ELR (cell line): ENCODE measurements at regions not wholly inside any gene's neighbourhood (a gene's known extent, or its start where the extent isn't known, plus 50 kb on each side); places are given as distances from the start of the nearest gene placed in this dataset.
"Not testable (repeated sequence)": the region's sequence is repeated elsewhere in the genome, so short reads cannot be mapped to it uniquely, and the experiment has no call there.

Source experiments
- DNase-seq: peaks from one replicate; pipeline ENCODE4 v3.0.0-alpha.2; 2015; ENCODE audit warnings: low read depth

DNA sequence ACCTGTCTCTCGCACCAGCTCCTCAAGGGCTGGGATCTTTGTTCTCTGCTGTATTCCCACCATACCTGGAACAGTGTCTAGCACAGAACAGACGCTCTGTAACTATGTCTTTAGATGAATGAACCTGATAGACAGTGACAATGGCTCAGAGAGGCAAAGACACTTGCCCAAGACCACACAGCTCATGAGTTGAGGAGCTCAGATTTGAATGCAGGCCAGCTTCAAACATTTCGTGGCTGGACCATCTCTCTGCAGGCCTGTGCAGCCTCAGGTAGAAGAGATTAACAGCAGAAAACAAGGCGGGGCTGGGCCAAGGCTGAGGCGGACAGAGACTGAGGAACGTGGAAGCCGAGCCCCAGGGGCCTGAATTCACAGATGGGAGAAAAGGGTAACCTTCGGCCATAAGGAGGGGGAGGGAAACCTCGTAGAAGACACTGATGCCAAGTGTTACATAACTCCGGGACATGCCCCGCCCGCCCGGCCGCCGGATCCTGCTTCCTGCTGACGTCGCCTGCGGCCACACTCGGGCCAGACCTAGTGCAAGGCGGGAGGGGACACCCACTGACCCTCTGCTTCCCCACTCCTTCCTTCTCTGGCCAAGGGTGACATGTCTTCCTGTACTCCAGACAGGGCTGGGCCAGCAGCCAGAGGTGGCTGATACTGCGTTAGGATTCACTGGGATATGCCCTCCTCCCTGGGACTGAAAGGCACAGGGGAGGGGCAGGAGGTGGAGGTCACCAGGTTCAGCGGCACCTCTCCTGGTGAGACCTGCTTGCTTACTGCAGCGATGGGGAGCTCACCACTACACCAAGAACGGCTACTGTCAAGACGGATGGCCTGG lies 86.8 kb downstream of the RFLNA start:
- DNase-seq = peak; percentile 85

DNA sequence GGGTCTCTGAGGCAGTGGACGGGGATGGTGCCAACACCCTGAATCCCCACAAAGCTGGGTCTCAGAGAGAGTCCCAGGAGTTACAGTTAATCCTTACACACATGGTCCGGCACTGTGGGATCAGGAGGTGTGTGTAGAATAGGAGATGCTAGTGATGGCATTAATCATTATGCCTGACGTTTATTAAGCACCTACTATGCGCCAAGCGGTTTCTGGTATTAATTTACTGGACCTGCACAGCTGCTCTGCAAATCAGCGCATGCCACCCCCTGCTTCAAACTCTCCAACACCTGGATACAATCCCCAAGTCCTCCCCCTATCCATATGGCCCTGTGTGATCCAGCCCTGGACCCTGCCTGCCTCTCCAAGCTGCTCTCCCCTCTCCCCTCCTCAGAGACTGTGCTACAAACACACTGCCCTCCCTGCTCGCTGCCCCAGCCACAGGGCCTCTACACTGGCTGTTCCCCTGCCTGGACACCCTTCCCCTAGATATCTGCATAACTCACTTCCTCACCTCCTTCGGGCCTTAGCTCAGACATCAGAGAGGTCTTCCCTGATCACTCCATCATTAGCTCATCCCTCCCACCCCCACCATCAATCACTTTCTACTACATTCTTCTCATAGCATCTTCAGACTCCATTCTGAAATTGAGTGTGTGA lies 86.0 kb downstream of the RFLNA start:
- DNase-seq = peak; percentile 46

GRCh38 chr12:124379938-124380754 lies 85.3 kb downstream of the RFLNA start:
- peak; percentile 94 for DNase-seq

- no peak for DNase-seq
Measured at GRCh38 chr12:124379379-124379937, 84.6 kb downstream of the RFLNA start.

GRCh38 chr12:124378926-124379325 lies 84.0 kb downstream of the RFLNA start:
- DNase-seq = no peak

DNA sequence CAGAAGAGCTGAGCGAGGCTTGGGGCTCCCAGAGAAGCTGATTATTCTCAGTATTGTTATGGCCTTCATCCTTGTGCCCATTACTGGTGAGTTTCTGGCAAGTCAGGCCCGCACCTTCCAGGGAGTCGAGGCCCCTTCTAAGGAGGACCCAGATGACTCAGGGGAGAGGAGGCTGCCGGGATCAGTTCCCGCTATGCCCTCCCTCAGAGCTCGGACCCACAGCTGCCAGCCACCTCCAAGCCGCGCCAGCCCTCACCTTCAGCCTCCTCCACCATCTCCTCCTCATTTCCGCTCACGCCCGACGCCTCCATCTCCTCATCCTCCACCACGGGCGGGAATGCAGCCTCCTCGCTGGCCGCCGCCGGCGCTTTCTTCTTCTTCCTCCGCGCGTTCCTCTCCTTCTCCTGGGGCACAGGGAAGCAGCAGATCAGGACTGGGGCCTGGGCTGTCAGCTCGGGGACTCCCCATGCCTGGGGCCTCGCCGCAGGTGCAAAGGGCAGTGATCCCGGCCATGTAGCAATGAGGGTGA lies 83.2 kb downstream of the RFLNA start:
- no peak for DNase-seq

DNA sequence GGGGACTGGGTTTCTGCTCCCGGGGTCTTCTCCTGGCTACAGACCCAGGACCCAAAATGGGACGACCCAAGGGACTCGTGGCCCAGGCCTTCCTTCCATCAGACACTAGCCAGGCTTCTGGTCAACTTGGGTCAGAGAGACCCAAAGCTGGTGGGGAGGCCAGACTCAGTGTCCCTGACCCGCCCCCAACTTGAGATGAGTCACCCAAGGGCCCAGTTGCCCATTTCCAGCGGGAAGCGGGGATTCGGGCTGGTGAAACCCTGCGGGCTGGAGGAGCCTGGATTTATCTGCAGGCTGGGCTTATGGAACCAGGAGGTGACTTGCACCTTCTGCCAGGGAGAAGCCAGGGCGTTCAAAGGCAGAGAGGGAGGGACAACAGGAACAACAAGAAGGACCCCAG lies 81.5 kb downstream of the RFLNA start:
- no peak for DNase-seq

DNA sequence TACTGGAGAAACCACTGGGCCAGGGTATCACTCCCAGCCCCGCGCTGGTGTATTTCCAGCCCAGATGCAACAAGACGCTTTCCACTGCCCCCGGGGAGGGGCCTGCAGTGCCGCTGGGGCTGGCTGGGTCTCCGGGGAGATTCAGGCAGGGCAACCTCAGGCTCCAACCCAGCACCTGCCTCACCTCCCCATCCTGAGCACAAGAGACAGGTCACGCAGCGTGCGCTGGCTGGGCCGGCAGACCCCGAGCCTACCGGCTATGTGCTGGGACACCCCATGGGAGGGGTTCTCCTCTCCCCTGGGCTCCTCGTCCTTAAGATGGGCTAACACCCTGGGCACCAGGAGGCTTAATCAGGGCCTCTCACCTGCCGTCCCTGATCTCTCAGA lies 80.9 kb downstream of the RFLNA start:
- DNase-seq = no peak

DNA sequence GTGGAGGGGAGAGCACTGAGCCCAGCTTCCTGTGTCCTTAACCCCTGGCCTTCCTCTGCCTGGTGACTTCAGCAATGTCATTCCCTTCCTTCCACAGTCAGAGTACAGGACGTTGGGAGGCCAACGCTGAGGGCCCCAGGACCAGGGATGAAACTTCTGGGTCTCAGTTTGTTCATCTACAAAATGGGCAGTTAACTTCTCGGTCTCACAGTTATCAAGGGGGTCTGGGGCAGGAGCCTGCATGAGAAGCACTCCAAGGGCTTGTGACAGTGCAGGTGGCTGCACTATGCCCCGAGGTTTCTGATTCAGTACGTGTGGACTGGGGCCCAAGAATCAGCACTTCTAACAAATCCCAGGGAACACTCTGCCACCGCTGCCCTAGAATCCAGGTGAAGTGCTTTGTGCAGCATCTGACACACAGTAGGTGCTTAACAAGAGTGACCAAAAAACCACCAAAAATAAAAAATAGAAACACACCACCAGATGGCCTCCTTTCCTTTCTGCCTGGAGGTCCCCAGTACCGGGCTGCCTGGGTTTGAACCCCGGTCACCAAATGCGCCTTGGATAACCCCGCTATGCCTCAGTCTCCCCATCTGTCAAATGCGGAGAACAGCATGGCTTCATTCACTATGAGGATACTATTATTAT lies 80.4 kb downstream of the RFLNA start:
- no peak for DNase-seq

DNA sequence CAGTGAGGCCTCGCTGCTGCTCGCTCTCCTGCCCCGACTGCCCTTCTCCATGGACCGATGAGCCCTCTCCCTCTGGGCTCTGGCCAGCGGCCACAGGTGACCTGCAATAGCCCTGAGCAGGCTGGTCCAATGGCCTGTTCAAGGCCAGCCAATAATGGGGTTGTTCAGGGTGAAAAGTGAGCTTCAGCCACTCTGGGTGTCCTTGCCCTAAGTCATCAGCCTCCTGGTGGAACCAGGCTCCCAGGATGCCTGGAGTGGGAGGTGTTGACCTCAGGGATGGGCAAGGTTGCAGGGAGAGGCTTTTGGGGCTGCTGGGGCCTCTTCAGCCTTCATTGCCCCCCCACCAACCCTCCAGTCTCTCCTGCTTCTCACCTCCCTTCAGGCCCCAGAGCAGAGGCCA lies 79.7 kb downstream of the RFLNA start:
- no peak for DNase-seq

GRCh38 chr12:124374147-124374546 lies 79.3 kb downstream of the RFLNA start:
- no peak for DNase-seq

- not testable (repeated sequence) for DNase-seq
Measured at GRCh38 chr12:124373701-124374100, 78.8 kb downstream of the RFLNA start.

DNA sequence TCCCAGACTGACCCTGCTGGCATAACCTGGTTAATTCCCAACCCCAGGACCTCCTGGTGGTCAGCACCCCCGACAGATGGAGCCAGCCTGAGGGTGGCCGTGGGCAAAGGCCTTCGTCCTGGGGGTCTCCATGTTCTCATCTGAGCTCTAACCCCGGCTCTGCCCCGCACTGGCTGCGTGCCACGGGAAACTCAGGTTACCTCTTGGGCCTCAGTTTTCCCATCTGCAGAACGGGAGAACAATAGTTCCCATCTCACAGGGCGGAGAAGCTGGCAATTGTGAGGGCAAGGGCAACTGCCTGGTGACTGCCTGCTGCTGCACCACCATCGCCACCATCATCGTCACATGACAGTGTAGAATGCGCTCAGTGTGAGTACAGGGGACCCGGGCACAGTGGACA lies 77.9 kb downstream of the RFLNA start:
- DNase-seq = no peak

GRCh38 chr12:124371970-124372555 lies 77.2 kb downstream of the RFLNA start:
- DNase-seq = no peak

DNA sequence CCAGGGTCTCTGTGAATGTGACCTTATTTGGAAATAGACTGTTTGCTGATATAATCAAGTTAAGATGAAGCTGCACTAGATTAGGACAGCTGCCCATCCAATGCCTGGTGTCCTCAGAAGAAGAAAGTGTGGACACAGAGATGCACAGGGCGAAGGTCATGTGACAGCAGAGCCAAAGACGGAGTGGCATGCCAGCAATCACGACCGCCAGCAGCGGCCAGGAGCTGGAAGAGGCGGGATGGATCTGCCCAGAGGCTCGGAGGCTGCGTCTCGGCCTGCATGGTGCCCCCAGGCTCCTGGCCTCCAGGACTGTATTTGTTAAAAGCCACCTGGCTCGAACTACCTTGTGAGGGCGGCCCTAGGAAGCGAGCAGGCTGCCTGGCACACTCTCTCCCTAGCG lies 76.5 kb downstream of the RFLNA start:
- DNase-seq = no peak

DNA sequence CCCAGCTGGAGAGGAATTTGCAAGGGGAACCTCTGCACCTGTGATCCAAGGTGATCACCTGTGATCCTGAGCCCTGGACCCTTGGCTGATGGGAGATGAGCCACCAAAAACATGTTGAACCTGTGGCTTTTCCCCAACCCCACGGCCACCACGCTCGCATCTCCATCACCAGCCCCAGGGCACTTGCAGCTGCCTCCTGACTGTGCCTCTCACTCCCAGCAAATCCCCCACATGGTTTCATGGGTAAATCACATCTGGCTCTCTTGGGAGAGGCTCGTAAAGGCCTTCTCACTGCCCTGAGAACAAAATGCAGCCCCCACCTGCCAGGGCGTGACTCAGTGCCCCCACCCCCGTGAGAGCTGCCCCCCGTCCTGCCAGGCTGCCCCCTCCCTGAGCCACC lies 76.0 kb downstream of the RFLNA start:
- peak; percentile 60 for DNase-seq

- DNase-seq = no peak
Measured at GRCh38 chr12:124370384-124370783, 75.5 kb downstream of the RFLNA start.

DNA sequence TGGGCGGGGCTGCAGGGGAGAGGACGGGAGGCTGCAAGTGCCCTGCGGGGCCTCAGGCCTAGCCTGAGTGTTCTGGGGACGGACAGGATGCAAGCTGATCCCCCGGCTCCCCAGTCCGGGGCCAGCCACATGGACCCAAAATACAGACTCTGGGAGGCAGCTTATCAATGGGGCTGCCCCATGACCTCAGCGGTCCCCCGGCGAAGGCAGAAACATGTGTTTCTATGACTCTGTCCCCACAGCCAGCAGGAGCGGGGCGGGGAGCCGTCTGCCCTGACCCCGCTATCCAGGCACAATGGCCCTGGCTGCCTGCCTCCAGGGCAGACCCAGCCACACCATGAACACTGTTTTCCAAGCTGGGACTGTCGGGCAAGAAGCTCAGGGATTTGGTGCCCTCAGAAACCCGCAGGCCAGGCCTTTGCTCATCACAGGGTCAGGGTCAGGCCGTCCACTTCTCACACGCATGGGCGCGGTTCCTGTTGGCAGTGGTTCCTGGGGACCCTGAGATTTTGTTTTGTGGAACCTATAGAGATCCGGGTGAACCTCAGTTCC lies 75.0 kb downstream of the RFLNA start:
- DNase-seq = no peak

DNA sequence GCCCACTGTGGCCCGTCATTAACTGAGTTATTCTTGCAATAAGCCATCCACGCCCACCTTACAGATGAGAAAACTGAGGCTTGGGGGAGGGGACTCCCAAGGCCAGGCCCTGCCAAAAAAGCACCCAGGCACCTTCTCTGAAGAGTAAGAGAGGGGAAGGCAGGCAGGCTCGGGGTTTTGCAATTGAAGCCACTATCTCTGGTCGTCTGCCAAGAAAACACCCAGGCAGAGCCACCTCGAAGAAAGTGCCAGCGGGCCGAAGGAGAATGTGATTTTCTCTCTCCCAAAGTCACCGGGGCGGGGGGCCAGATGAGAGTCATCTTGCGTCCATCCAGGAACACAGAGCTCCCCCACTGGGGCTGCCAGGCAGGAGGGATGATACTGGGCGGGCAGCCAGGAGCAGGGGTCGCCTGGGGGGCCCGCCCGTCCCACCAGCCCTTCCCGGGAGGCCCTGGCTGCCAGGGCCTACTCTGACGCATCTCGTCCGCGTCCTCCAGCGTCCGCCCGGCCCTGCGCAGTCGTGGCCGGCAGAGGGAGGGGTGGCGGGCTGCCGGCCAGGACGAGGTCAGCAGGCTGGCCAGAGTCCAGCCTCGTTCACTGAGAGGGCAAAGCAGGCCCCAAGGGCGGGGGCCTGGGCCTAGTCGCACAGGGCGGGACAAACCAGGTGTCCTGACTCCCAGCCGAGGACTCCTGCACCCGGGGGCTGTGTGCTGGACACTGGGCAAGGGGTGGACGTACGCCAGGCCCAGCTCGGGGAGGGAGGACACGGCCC lies 74.3 kb downstream of the RFLNA start:
- DNase-seq = peak; percentile 92

DNA sequence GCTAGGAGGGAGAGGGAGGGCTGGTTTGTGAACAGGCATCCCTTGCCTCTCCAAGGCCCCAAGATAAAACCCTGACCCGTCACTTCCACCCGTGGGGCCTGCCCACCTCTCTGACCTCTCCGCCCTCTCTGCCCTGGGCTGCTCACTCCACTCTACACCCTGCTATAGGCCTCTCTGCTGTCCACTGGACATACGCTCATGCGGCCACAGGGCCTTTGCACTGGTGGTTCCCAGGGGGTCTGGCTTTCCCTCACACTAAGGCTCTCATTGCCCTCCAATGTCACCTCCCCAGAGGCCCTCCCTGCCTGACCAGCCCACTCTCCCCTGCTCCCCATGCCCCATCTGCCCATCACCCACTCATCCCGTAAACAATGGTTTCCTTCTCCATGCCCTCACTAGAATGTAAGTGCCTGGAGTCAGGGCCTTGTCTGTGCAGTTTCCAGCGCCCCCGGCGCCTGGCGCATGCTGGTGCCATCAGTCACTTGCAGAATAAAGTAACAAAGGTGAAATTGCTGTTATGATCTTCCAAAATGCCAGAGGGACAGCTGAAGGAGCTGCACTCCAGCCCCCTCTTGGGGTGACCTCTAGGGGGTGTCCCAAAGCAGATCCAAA lies 73.6 kb downstream of the RFLNA start:
- DNase-seq = no peak
